GM18511 (cell line): ENCODE measurements at regions not wholly inside any gene's neighbourhood (a gene's known extent, or its start where the extent isn't known, plus 50 kb on each side); places are given as distances from the start of the nearest gene placed in this dataset.
"Not testable (repeated sequence)": the region's sequence is repeated elsewhere in the genome, so short reads cannot be mapped to it uniquely, and the experiment has no call there.

Experiments used
- ATAC-seq: cut with Tn5 transposase; IDR thresholded peaks from one replicate; pipeline ENCODE4 v1.9.1; 2021; ENCODE audit warnings: mild to moderate bottlenecking, moderate library complexity; ENCODE audit not compliant: unreplicated experiment

DNA sequence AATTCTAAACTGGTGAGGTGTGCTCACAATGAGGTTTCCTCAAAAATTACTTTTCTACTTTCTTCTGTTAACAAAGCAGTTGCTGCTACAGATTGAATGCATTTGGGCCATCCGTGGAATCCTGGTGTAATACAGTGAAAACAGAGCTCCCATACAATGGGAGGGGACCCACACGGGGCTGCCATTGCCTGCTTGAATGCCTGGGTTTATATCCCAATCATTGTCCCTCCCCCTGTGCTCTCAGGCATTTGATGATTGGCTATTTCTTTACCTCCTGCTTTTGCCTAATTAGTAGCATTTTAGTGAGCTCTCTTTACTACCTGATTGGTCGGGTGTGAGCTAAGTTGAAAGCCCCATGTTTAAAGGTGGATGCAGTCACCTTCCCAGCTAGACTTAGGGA is 52.9 kb upstream of the CSF1 start:
- not testable (repeated sequence) for ATAC-seq

DNA sequence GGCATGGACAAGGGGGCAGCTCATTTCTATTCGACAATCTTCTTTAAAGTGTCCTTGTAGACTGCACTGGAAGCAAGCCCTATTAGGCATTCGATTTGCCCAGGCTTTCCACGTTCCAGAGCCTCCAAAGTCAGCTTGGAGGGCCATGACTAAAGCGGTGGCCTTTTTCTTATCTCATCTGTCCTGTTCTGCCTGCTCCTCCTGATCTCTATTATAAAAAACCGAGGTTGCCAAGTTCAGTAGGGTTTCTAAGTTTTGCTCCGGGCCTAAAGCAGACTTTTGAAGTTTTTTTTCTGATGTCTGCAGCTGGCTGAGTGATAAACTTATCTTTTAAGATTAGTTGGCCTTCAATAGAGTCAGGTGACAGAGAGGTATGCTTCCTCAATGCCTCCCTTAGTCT is 54.7 kb upstream of the CSF1 start:
- not testable (repeated sequence) for ATAC-seq

DNA sequence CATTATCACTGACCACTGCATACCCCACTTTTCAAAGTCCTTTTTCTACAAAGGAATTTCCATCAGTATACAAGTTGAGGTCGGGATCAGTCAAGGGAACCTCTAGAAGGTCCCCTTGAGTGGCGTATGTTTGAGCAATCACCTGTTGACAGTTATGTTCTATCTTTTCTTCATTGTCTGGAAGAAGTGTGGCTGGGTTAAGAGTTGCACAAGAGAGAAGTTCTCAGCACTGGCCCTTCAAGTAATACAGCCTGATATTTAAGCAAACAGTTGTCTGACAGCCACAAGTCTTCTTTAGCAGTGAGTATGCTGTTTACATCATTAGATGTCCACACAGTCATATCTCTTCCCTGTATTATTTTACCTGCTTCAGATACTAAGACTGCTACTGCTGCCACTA is 56.7 kb upstream of the CSF1 start:
- ATAC-seq: not testable (repeated sequence)

DNA sequence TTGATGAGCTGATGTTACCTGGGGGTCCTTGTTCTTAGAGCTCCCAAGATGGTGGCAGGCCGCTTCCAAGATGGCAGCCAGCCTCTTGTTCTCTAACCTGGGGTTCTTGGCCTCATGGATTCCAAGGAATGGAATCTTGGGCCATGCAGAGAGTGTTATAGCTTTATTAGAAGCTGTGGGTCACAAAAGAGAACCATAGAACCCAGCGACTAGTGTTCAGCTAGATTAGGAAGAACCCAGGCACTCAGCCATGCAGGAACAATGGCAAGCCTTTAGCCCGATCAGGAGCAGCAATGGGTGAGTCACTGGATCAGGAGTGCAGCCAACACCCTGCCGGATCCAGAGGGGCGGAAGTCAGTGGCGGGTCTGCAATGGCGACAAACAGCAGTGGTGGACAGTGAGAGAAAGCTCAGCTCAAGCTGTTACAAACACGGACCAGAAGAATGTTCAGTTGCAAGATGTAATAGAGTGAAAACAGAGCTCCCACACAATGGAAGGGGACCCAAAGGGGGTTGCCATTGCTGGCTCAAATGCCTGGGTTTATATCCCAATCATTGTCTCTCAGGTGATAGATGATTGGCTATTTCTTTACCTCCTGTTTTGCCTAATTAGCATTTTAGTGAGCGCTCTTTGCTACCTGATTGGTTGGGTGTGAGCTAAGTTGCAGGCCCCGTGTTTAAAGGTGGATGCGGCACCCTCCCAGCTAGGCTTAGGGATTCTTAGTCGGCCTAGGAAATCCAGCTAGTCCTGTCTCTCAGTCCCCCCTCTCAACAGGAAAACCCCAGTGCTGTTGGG is 58.2 kb upstream of the CSF1 start:
- ATAC-seq: not testable (repeated sequence)

DNA sequence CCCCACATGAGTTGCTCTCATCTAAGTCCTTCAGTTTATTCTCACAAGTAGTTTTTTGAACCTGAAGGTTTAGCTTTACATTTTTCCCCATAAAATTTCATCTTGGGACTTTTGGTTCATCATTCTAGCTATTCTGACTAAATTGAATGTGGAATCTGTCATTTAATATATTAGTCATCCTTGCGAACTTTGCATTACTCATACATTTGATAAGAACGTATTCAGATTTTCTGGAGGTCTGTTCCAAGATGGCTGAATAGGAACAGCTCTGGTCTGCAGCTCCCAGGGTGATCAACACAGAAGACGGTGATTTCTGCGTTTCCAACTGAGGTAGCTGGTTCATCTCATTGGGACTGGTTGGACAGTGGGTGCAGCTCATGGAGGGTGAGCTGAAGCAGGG is 59.8 kb upstream of the CSF1 start:
- no peak for ATAC-seq

DNA sequence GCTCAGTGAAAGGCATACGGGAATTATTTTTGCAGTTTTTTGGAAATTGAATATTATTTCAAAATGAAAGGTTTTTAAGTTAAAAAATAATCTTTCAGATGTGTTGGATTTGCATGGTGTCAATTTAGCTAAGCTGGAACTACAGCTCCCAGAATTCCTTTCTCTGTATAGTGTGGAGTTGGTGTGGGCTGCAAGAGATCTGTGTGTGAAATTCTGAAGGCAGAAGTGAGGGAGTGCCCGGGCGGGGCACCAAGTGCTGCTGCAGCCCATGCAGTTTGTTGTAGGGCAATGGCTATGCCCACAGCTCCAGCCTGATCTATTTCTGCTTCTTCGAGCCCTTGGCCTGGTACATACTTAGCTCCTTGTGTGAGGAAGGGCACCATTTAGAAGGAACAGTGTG is 60.5 kb upstream of the CSF1 start:
- no peak for ATAC-seq

DNA sequence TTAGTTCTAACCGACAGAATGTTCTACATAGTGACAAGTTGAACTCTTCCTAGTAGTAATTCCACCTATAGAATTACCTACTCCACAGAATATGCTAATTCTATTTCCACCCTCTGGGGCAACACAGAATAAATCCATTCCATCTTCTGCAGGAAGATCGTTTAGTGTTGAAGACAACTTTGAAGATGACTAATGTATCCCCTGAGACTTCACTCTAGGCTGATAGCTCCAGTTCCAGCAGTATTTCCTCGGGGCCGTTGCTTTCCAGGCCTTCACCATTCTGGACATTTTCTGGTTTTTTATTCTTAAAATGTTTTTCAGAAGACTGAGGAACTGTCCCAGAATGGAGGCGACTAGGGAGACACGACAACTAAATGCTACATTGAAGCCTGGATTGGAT is 61.0 kb upstream of the CSF1 start:
- ATAC-seq: no peak

DNA sequence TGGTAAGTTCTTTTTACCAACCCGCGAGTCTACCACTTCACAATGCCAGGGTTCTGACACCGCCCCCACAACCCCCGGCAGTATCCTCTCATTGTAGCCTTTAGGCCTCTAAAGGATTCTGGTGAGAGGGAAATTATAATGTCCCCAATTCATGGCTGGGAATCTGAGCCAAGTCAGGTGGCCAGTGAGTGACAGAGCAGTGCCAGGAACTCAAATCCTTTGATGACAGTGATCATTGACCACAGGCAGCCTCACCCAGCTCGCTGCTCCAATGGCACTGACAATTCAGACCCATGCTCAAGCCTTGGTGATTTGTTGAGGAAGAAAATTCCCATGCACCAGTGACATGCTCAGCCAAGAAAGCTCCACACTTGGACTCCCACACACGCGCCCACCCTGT is 63.4 kb upstream of the CSF1 start:
- no peak for ATAC-seq

DNA sequence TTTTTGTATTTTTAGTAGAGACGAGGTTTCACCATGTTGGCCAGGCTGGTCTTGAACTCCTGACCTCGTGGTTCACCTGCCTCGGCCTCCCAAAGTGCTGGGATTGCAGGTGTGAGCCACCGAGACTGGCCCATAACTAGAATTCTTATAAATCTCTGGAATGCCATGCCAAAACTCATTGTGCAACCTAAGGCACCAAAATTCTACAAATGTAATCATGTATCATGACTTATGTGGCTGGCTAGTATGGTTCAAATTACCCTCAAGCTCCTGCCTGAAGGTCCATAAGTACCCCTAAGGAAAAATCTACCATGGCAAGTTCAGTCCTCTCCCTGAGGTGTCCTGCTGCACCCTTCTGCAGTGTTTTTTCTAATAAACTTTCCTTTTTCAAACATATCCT is 63.8 kb upstream of the CSF1 start:
- no peak for ATAC-seq

DNA sequence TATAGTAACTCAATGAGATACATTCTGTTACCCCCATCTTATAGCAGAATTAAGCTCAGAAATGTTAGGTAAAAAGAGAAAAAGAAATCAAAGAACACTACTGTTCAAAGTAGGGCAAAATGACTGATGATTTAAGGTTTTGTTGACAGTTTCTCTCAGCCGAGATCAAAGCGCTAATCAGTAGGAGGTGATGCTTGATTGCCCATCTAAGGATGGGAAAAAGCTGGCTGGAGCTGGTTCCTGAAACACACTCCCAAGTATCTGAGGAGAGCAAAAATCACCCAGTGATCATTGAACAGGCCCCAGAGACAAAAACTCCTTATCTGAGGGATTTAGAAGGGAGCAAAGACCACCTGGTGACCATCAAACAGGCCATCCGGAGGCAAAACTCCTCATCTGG is 64.5 kb upstream of the CSF1 start:
- ATAC-seq: no peak

DNA sequence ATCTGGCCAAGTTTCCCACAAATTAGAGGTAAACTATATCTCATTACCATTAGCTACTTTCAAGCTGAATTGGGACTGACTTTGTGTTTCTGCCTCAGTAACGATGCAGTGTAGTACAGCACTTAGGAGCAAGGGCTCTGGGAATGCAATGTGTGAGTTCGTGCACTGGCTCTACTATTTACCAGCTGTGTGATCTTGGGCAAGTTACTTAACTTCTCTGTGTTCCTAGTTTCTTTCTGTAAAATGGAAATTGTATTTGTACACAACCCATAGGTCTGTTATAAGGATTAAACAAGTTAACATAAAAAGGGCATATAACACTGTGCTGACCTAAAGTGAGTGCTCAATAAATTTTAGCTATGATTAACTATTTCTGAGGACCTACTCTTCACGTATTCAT is 65.0 kb upstream of the CSF1 start:
- ATAC-seq: no peak

DNA sequence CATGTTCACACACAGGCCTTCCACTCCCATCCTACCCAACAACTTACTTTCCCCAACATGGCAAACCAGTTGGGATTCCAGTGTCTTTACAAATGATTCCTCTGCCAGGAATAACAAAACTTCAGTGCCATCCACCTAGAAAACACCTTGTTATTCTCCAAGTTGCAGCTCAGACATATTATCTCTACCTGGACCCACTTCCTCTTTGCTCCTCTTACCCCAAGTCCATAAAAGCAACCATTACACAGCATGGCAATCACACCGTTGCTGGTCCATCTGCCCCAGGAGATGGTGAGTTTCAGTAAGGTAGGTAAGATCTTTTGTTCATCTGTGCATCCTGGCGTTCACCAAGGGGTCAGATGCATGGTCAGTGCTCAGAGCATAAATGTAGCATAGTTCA is 66.0 kb upstream of the CSF1 start:
- ATAC-seq: no peak

DNA sequence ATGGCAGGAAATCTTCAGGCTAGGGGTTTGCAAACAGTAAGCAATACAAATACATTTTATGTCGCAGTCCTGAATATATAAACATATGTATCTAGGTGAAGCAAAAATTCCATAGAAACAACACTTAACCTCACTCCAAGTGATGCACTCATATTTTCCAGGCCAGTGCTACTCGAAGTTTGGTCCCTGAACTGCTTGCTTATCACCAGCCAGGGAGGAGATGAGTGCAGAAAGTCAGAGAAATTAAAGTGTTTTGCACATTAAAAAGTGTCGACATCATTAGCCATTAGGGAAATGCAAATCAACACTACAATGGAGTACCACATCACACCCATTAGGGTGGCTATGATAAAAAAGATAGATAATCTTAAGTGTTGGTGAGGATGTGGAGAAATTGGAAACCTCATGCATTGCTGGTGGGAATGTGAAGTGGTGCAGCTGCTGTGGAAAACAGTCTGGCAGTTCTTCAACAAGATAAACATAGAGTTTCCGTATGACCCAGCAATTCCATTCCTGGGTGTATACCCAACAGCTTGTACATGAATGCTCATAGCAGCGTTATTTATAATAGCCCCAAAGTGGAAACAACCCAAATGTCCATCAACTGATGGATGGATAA is 70.5 kb upstream of the CSF1 start:
- ATAC-seq: no peak

DNA sequence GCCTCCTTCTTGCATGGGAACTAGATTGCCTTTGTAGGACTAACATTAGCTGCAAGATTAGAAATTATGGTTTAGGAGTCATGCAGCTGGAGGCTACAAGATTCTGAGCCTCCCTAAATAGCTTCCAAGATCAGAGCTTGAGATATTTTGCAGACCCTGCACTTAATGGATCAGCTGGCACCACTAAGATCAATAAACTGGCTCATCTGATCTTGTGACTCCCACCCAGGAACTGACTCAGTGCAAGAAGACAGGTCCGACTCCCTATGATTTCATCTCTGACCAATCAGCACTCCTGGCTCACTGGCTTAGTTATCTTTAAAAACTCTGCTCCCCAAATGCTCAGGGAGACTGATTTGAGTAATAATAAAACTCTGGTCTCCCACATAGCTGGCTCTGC is 71.4 kb upstream of the CSF1 start:
- ATAC-seq: not testable (repeated sequence)

DNA sequence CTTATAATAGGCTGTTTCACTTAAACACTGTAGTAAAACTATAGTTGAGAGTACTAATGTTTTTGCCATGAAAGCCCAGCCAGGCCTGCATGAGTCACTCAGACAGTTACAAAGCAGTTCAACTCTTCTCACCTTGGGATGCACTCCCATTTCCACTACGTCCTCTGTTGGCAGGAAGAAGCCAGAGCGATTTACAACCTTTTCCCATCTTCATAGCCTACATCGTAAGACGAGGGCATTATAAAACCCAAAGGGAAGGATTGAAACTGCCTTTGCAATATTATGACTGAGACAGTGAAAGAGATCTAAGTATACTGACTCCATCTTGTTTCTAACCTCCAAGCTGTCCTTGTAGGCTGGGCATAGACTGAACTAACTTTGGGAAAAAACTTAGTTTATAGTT is 71.8 kb upstream of the CSF1 start:
- ATAC-seq: no peak

DNA sequence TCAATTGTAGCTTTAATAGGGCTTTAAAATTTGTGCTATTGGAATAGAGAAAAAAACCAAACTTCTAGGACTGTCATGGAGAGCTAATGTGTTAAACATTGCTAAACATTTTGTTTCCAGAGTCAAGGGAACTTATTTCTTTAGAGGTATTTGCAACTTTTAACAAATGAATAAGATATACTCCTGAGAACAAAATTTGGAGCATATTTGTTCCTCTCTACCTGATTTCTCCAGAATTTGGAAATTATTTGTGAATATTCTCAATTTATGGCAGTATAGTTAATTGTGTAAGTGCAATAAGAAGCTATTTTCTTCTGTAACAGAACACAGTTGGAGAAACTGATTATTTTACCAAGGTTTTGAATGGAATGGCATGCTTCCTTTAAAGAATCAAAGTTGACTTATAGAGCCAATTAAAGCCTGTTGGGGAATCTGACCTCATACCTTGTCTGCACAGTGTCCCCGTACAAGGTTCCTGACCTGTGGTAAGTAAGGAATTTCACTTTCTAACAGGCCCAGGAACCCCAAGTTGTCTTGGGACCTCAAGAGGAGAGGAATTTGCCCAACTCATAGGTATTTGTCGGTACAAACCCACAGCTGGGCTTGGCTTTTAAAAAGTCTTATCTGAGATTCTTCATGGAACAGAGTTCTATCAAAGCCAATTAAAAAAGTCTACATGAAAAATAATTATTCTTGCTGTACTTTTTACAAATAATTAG is 72.6 kb upstream of the CSF1 start:
- no peak for ATAC-seq

DNA sequence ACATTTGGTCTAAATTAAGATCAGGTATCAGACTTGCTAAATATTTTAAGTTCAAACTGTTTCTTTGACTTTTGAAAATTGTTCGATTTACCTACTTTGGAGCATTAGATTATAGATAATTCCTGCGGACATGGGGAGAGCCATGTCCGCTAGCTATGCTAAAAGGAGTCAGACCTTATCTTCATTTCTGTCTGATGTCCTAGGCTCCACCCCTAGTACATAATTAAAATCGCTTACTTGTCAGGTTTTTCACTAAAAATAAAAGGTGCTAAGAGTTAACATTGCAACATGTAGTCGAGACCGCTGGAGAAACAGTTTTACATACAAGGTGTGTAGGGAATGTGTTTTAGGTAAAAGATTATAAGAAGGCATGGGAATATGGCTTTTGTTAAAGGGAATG is 71.9 kb upstream of the EPS8L3 start:
- ATAC-seq: not testable (repeated sequence)

DNA sequence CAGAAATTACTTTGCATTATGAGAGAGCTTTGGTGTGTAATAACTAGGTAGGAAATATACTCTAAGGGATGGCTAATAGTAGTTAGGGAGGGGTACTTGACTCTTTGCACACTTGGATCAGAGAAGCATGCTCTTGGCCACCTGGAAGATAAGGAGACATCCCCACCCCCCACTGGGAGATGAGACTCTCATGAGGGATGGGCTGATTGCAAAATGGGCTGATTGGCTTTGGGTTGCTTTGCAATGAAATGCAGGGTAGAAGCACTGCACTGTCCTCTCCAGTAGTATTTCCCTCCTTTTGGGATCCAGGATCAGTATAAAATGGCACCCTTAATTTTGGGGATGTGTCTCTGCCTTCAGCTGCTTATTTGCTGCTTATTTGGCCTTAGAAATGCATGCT is 71.2 kb upstream of the EPS8L3 start:
- ATAC-seq: no peak

DNA sequence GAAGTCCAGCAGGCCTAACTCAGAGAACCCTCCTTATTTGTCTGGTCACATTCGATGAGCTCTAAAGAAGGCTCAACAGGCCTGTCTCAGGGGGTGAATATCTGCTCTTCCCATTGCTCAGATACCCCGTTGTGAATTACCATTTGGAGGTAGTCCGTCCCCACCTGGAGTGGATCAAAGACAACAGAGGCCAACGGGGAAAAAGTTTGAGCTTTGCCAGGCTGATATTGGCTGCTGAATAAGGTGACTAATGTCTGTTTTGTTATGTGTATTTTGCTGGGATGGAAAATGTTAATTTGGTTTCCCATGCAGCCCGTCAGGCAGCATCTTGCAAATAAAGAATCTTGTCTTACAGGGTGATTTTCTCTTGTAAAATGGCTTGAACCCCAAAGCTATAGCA is 69.2 kb upstream of the EPS8L3 start:
- no peak for ATAC-seq

DNA sequence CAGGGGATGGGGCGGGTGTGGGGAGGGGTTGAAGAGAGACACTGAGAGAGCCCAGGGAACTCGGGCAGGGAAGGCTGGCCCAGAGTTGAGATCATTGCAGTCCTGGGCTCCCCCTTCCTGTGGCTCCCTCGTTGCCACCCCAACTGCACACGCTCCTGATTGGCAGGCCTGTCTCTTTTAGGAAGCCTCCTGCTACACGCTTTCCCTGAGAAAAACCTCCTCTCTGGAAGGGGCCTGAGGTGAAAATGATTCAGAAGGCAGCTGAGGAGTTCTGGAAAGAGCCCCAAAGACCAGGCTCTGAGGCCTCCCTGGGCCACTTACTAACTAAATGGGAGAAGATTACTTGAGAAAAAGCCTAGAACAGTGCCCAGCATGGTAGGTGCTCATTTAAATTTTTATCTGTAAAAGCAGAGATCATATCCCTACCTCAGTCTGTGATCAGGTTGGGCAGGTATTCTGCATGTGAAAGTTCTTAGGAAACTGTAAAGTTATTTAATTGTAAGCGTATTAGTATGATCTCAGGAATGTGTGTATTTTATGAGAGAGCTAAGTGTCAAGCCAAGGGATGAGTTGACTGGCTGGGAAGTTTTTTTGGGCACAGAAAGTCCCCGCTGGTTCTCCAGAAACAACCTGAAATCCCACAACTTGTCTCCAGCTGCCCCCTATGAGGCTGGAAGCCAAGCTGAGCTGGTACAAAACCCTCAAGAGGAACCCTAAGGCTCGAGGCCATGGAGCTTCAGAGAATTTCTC is 65.2 kb upstream of the EPS8L3 start:
- no peak for ATAC-seq

DNA sequence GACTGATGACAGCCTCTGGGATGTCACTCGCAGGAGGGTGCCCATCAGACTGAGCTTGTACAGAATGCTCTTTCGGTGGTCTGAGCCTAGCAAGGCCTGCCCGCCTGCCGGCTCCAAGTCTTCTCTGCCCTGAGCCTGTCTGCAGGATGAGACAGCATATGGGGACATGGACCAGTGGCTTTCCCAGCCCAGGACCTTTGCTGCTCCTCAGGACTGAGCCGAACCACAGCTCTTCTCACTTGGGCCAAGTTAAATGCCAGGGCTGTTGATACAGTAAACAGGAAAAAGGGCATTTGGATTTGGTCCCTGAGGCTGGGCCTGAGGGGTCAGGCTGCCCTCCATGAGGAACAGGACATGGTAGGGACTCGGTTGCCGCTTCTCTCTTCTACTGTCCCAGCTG is 64.3 kb upstream of the EPS8L3 start:
- no peak for ATAC-seq
